ENCODE measurements at regions not wholly inside any gene's neighbourhood (a gene's known extent, or its start where the extent isn't known, plus 50 kb on each side); places are given as distances from the start of the nearest gene placed in this dataset.

GRCh38 chr2:106694964-106695470 lies 190.9 kb downstream of the ST6GAL2 start:
- Histone ChIP-seq H3K4me1 (no peaks in the 10 kb centered on the region), H3K4me3 (no peak overlapping the region), H3K27me3 (no peaks in the 10 kb centered on the region), H3K36me3 (no peaks in the 10 kb centered on the region), H3K9me3 (no peaks in the 10 kb centered on the region), H3K27ac (no peak overlapping the region)
- 92 to 93% methylated on average over 4 of the region's 4 CpGs for whole genome bisulfite sequencing, 2 donors
- no peak for DNase-seq (ENCODE audit: low spot score in 2 of 2)
- TF ChIP-seq CTCF (IDR thresholded peaks at IDR 0.05) (no peak), POLR2A (IDR thresholded peaks at IDR 0.05) (no peak), EP300 (IDR thresholded peaks at IDR 0.05) (no peak)

- no peaks in the 10 kb centered on the region for H3K36me3 ChIP-seq
- WGBS, 2 donors = 70 to 72% methylated on average over 5 of the region's 5 CpGs
- H3K27me3 ChIP-seq = no peaks in the 10 kb centered on the region
- no peaks in the 10 kb centered on the region for H3K4me1 ChIP-seq
- DNase-seq (ENCODE audit: low spot score in 2 of 2) = no peak
- no peaks in the 10 kb centered on the region for H3K9me3 ChIP-seq
- TF ChIP-seq CTCF (IDR thresholded peaks at IDR 0.05) = no peak
- no peak overlapping the region for H3K27ac ChIP-seq
- H3K4me3 ChIP-seq = no peak overlapping the region
These were observed 190.0 kb downstream of the ST6GAL2 start for GRCh38 chr2:106695919-106696318.

GRCh38 chr2:106700616-106701015 lies 185.4 kb downstream of the ST6GAL2 start:
- TF ChIP-seq CTCF (IDR thresholded peaks at IDR 0.05) (no peak), EP300 (IDR thresholded peaks at IDR 0.05) (no peak), POLR2A (IDR thresholded peaks at IDR 0.05) (no peak)
- H3K9me3 ChIP-seq = no peaks in the 10 kb centered on the region
- no peaks in the 10 kb centered on the region for H3K4me1 ChIP-seq
- H3K27me3 ChIP-seq = no peaks in the 10 kb centered on the region
- no peak overlapping the region for H3K4me3 ChIP-seq
- no peaks in the 10 kb centered on the region for H3K36me3 ChIP-seq
- H3K27ac ChIP-seq = no peak overlapping the region
- DNase-seq (ENCODE audit: low spot score in 2 of 2) = no peak

- DNase-seq (ENCODE audit: low spot score in 2 of 2) = no peak
- Histone ChIP-seq H3K36me3 (no peaks in the 10 kb centered on the region), H3K4me1 (peaks cover 0 to 2% (median 0%) of the 10 kb centered on the region in 4 donors), H3K4me3 (no peak overlapping the region), H3K27me3 (no peaks in the 10 kb centered on the region), H3K9me3 (no peaks in the 10 kb centered on the region), H3K27ac (no peak overlapping the region)
- no peak for TF ChIP-seq CTCF (IDR thresholded peaks at IDR 0.05)
- WGBS, 2 donors = 27 to 33% methylated on average over 3 of the region's 3 CpGs
These were observed 184.6 kb downstream of the ST6GAL2 start for GRCh38 chr2:106701203-106702022.

- TF ChIP-seq CTCF (IDR thresholded peaks at IDR 0.05) = no peak
- Histone ChIP-seq H3K9me3 (no peaks in the 10 kb centered on the region), H3K36me3 (no peaks in the 10 kb centered on the region), H3K4me3 (no peak overlapping the region), H3K27me3 (no peaks in the 10 kb centered on the region), H3K27ac (no peak overlapping the region), H3K4me1 (peaks cover 0 to 7% (median 0%) of the 10 kb centered on the region in 4 donors)
- 67 to 73% methylated on average over 6 of the region's 6 CpGs for WGBS, 2 donors
- no peak for DNase-seq (ENCODE audit: low spot score in 2 of 2)
These were observed 182.8 kb downstream of the ST6GAL2 start for GRCh38 chr2:106703161-106703560.
